Fibroblast of lung (primary cell): ENCODE measurements at regions not wholly inside any gene's neighbourhood (a gene's known extent, or its start where the extent isn't known, plus 50 kb on each side); places are given as distances from the start of the nearest gene placed in this dataset.

Experiments
- EZH2 ChIP-seq: IDR thresholded peaks from 2 replicates; pipeline ENCODE4 v1.5.1; 2012; ENCODE audit warnings: low read length, control low read depth, mild to moderate bottlenecking; ENCODE audit errors: missing control alignments
- TF ChIP-seq, protein P1 (sequence below), 2 donors: IDR thresholded peaks in 1 of 2; conservative IDR thresholded peaks in 1 of 2; 1 replicate in 1 of 2; 2 replicates in 1 of 2; pipeline ENCODE4 v1.5.1; 2011 to 2012; ENCODE audit warnings: low read length in 2 of 2, control low read depth in 1 of 2, inconsistent platforms in 1 of 2, low read depth in 1 of 2, mild to moderate bottlenecking in 1 of 2

GRCh38 chr4:135601351-135601750 lies 1399.8 kb upstream of the PABPC4L start:
- TF ChIP-seq, protein P1, sequence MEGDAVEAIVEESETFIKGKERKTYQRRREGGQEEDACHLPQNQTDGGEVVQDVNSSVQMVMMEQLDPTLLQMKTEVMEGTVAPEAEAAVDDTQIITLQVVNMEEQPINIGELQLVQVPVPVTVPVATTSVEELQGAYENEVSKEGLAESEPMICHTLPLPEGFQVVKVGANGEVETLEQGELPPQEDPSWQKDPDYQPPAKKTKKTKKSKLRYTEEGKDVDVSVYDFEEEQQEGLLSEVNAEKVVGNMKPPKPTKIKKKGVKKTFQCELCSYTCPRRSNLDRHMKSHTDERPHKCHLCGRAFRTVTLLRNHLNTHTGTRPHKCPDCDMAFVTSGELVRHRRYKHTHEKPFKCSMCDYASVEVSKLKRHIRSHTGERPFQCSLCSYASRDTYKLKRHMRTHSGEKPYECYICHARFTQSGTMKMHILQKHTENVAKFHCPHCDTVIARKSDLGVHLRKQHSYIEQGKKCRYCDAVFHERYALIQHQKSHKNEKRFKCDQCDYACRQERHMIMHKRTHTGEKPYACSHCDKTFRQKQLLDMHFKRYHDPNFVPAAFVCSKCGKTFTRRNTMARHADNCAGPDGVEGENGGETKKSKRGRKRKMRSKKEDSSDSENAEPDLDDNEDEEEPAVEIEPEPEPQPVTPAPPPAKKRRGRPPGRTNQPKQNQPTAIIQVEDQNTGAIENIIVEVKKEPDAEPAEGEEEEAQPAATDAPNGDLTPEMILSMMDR (conservative IDR thresholded peaks at IDR 0.05 in 1 of 2, IDR thresholded peaks at IDR 0.05 in 1 of 2; ENCODE audit: low read depth in 1 of 2, low read length in 2 of 2) = no peak
- no peak for TF ChIP-seq EZH2
